HG03025 (cell line): ENCODE measurements at regions not wholly inside any gene's neighbourhood (a gene's known extent, or its start where the extent isn't known, plus 50 kb on each side); places are given as distances from the start of the nearest gene placed in this dataset.
"Not testable (repeated sequence)": the region's sequence is repeated elsewhere in the genome, so short reads cannot be mapped to it uniquely, and the experiment has no call there.

Experiments
- ATAC-seq: cut with Tn5 transposase; IDR thresholded peaks from one replicate; pipeline ENCODE4 v1.9.1; 2021; ENCODE audit warnings: mild to moderate bottlenecking, moderate library complexity; ENCODE audit not compliant: unreplicated experiment, low FRiP score

DNA sequence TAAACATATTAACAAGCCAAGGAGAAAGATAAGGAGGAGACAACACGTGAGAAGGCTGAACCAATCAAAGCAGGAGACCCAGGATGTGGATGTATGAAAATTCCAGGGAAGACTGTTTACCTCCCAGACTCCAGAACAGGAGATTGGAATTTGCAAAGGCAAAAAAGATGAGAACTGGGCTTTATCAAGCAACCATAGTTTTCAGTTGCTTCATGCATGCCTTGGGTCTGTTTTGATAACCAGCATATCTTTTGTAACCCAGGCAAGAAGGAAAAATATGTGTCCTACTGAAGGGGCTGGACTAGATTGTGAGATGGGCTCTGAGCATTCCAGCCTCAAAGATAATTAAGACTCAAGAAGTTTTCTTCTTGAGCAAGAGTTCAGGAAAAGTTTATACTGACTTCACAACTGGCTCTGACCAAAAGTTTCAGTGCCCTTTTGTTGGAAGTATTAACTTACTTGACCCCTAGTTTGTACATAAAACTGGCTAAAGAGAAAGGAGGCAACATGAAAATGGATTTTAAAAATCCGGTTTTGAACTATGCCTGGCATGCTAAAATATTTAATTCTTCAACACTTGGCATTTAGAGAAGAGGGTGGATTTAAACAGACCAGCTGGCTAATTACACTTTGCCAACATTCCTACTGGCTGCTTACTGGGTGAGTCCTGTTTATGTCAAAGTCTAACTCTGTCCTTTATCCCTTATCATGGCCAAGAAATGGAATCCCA, 79.3 kb upstream of the CD28 start:
- no peak for ATAC-seq

DNA sequence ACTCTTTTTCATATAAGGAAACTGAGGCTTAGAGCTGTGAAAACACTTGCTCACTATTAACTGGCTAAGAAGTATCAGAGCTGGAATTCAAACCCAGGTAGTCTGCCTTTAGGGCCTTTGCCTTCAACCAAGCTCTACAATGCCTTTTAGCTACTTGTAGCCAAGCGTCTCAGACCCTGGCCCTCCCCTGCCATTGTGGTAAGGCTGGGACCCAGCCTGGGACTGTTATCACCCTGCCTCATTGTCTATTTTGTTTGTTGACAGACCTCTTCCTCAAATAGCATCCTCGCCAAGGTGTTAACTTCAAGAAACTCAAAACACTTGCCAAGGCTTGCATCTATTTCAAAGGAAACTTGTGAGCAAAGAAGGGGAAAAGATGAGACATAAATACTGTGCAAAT, 76.7 kb upstream of the CD28 start:
- ATAC-seq, result no peak

GRCh38 chr2:203631068-203631757, 75.2 kb upstream of the CD28 start:
- no peak for ATAC-seq

GRCh38 chr2:203636588-203637470, 69.6 kb upstream of the CD28 start:
- no peak for ATAC-seq

DNA sequence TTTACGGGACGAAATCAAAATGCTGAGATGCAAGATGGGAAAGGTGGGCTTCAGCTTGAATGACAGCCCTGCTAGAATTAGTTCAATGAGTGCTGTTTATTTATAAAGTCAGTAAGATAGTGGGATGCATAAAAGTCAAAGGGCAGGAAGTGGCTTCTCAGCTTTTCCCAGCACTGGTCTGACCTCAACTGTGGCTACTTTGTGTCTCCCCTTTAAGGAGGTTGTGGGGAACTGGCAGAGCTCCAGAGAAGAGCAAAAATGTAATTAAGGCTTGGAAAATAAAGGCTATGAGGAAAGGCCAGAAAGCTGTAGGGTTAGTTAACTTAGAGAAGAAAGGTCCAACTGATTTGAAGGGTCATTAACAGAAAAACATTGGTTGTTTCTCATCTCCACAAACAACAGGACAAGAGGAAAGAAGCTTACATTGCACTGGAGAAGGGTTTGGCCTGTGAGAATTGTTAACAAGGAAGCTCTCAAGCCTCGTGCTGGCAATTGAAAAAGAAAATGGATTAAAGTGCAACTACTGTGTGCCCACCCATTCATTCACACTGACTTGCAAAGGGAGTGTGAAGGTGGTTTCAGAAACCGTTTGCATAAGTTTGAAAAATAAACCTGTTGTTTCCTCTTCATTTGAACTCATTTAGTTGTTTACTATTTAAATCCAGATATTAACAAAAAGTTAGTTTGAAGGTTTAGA, 68.8 kb upstream of the CD28 start:
- no peak for ATAC-seq

DNA sequence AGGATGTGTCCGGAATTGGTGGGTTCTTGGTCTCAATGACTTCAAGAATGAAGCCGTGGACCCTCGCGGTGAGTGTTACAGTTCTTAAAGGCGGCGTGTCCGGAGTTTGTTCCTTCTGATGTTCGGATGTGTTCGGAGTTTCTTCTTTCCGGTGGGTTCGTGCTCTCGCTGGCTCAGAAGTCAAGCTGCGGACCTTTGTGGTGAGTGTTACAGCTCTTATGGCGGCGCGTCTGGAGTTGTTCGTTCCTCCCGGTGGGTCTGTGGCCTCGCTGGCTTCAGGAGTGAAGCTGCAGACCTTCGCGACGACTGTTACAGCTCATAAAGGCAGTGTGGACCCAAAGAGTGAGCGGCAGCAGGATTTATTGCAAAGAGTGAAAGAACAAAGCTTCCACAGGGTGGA, 64.6 kb upstream of the CD28 start:
- not testable (repeated sequence) for ATAC-seq

GRCh38 chr2:203642841-203643240, 63.6 kb upstream of the CD28 start:
- ATAC-seq, result not testable (repeated sequence)

DNA sequence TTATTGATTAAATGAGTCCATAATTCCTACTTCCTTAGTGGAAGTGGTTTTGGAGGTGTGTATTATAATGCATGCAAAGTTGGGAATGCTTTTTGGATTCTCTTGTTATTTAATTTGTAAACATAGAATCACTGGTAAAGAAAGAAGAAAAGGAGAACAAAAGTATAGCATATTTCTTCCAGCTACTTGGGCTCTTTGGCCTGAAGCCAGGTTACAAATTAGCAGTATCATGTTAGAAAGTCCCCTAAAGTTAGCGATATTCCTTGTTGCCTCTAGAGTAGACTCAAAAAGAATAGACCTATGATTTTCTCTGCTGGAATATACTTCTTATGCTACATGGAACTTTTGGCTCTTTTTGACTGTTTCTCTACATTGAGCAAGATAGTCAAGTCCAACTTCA, 60.6 kb upstream of the CD28 start:
- no peak for ATAC-seq

- ATAC-seq, result no peak
These were observed 60.1 kb upstream of the CD28 start for GRCh38 chr2:203646266-203646864.

DNA sequence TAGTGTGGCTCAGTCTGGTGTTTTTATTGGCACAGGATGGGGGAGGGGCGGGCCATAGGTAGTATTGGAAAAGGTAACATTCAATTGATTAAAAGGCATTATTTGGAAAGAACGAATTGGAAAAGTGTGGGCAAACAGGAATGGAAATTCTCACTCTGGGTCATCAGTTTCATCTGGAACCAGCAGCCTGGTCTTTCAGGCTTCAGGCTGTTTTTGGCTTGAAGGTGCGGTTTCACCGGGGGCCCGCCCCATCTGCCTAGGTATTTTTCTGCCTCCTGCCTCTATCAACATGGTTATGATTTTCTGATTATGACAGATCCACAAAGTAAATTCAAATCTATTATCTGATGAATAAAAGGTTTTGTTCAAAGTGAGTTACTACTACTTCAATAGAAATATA, 59.5 kb upstream of the CD28 start:
- ATAC-seq, result no peak

- no peak for ATAC-seq
These were observed 58.9 kb upstream of the CD28 start for GRCh38 chr2:203647579-203647978.

GRCh38 chr2:203648273-203648672, 58.2 kb upstream of the CD28 start:
- ATAC-seq, result no peak

- ATAC-seq, result no peak
These were observed 57.1 kb upstream of the CD28 start for GRCh38 chr2:203649176-203649814.

DNA sequence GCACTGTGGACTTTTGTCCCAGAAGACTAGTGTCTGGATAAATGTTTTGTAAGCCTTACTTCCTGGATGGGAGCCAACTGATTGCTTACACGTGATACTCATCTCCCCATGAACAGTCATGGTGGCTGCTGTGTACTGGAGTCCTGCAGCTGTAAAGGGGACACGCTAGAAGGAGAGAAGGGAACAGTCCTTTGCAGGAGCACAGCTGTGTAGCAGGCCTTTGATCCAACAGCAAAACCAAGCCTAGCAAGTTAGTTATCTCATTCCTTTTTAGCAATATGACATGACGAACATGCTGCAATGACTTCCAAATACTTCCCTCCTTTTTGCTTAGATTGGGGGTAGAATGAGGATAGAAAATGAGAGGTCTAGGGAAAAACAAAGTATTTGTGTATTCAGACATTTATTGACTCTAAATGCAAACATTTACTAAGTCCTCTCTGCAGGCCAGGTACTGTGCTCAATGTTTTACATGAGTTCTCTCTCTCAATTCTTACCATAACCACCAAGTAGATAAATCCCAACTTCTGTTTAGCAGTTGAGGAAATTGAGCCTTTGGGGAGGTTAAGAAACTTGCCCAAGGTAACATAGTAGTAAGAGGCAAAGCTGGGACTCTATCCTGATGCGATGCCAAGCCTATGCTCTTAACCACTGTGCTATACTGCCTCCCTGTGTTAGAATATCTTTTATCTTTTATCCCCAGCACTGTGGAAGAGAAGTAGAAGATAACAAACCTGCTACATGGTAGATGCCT, 55.4 kb upstream of the CD28 start:
- no peak for ATAC-seq

DNA sequence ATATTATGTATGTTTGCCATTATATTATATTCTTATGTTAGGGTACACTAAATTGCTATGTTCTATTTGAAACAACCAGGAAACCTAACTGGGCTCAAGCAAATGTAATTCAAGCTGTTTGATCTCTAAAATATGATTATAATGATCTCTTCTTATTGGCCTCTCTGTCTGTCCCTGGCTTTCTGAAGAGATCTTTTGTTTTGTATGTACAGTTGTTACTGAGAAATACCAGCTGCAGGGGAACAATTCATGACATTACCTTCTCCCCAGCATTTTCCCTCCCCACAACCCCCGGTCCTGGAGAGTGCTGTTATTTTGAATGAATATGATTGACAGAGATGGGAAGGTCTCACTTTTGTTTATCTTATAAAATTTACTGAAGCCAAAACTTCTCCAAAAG, 54.8 kb upstream of the CD28 start:
- ATAC-seq, result no peak

DNA sequence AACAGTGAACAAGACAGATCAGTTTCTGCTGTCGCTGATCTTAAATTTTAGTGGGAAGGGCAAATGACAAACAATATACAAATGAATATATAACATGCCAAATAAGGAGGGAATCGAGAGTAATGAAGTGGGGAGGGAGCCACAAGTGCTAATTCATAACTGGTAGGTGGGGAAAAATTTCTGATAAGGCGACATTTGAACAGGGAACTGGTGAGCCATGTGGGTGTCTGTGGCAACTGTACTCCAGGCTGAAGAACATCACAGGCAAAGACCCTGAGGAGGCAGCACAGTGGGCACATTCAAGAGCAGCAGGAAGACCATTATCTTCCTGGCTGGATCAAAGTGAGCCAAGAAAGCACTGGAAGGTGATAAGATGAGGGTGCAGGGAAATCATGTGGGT, 51.6 kb upstream of the CD28 start:
- ATAC-seq, result no peak

DNA sequence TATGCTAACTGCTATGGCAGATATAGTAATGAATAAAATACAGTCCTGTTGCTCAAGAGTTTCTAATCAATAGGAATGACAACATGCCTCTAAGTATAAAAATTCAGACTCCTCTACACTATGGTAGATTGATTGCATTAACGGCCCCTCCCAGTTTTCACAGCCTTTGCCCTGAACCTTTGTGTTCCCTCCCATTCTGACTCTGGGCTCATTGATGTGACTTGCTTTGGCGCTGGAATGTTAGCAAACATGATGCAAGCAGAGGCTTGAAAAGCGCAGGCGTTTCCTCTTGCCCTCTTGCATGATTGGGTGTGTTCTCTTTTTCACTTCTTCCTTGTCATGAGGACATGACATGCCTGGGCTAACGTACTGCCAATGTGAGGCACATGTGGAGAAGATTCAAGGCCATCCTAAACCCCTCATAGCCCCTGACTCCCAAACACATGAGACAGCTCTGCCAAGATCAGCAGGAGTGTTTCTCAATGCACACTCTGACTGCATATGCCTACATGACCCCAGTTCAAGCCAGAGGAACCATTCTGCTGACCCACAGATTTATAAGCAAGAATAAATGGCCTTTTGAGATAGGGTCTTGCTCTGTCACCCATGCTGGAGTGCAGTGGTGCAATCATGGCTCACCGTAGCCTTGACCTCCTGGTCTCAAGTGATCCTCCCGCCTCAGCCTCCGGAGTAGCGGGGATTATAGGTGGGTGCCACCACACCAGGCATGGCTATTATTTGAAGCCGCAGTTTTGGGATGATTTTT, 49.7 kb upstream of the CD28 start:
- ATAC-seq, result no peak
